ENCODE measurements at regions not wholly inside any gene's neighbourhood (a gene's known extent, or its start where the extent isn't known, plus 50 kb on each side); places are given as distances from the start of the nearest gene placed in this dataset.

GRCh38 chr21:26224366-26224765 lies 53.8 kb upstream of the APP start:
- DNase-seq (ENCODE audit: low spot score): no peak
- Histone ChIP-seq H4K20me1 (replicated peaks; ENCODE audit: insufficient read depth) (no peaks in the 10 kb centered on the region), H3K27me3 (ENCODE audit: insufficient read depth) (no peaks in the 10 kb centered on the region), H3K4me2 (no peak overlapping the region), H3K79me2 (replicated peaks; ENCODE audit: insufficient read depth) (no peaks in the 10 kb centered on the region), H3K36me3 (ENCODE audit: insufficient read depth) (no peaks in the 10 kb centered on the region), H3K4me1 (ENCODE audit: insufficient read depth) (peaks cover 16% of the 10 kb centered on the region), H3K4me3 (no peak overlapping the region), H2AFZ (no peak overlapping the region), H3K27ac (ENCODE audit: low read depth) (no peak overlapping the region), H3K9me2 (ENCODE audit: insufficient read depth) (peaks cover 27% of the 10 kb centered on the region), H3F3A (replicated peaks; ENCODE audit: low read depth) (no peaks in the 10 kb centered on the region)
- peaks cover 8% of the 10 kb centered on the region; the same call in 1 of the 3 replicates for H3K4me1 Mint-ChIP-seq
- H3K36me3 Mint-ChIP-seq (ENCODE audit: low read depth): peaks cover 3% of the 10 kb centered on the region; the same call in 2 of the 3 replicates
- no peak overlapping the region for H3K27ac Mint-ChIP-seq
- TF ChIP-seq ETS1 (IDR thresholded peaks at IDR 0.05) (no peak), STAT1 (IDR thresholded peaks at IDR 0.05; ENCODE audit: unreplicated experiment) (no peak), POLR2AphosphoS5 (IDR thresholded peaks at IDR 0.05; ENCODE audit: low read depth) (no peak), REST (IDR thresholded peaks at IDR 0.05; ENCODE audit: unreplicated experiment) (no peak), EZH2 (IDR thresholded peaks at IDR 0.05; ENCODE audit: low read depth, unreplicated experiment) (no peak), ZNF331 (CRISPR knock-in tag; IDR thresholded peaks at IDR 0.05; ENCODE audit: low read depth) (no peak), JUNB (IDR thresholded peaks at IDR 0.05; ENCODE audit: unreplicated experiment) (no peak), CTCF (conservative IDR thresholded peaks at IDR 0.05; ENCODE audit: low read depth in 2 of 2) (no peak), ZNF462 (CRISPR knock-in tag; IDR thresholded peaks at IDR 0.05) (no peak), CREB1 (CRISPR knock-in tag; IDR thresholded peaks at IDR 0.05; ENCODE audit: low read depth) (no peak), EZH2phosphoT487 (IDR thresholded peaks at IDR 0.05; ENCODE audit: unreplicated experiment) (no peak), NANOG (IDR thresholded peaks at IDR 0.05; ENCODE audit: borderline replicate concordance) (no peak), ZNF114 (CRISPR knock-in tag; IDR thresholded peaks at IDR 0.05) (no peak)
- no peak overlapping the region for H3K4me3 Mint-ChIP-seq
- peaks cover 10% of the 10 kb centered on the region for H3K9me3 Mint-ChIP-seq
- no peaks in the 10 kb centered on the region for H3K27me3 Mint-ChIP-seq (ENCODE audit: insufficient read depth, low read depth, poor library complexity)
- ATAC-seq: no peak

Data from GM23338 (cell line).